Progenitor cell of endocrine pancreas (in vitro differentiated cells): ENCODE measurements at regions not wholly inside any gene's neighbourhood (a gene's known extent, or its start where the extent isn't known, plus 50 kb on each side); places are given as distances from the start of the nearest gene placed in this dataset.

Experiments used
- DNase-seq: peaks from one replicate; pipeline ENCODE4 v3.0.0; 2021; ENCODE audit warnings: low spot score; ENCODE audit not compliant: unreplicated experiment
- H3K27ac Mint-ChIP-seq: 2 replicates; pipeline ENCODE4 v1.8.0; 2021; ENCODE audit warnings: mild to moderate bottlenecking, moderate library complexity, mixed read lengths
- H3K27me3 Mint-ChIP-seq: 2 replicates; pipeline ENCODE4 v1.8.0; 2021; ENCODE audit warnings: mixed read lengths
- H3K36me3 Mint-ChIP-seq: 2 replicates; pipeline ENCODE4 v1.8.0; 2022; ENCODE audit warnings: mixed read lengths; ENCODE audit not compliant: insufficient read depth
- H3K4me1 Mint-ChIP-seq: 2 replicates; pipeline ENCODE4 v1.8.0; 2021; ENCODE audit warnings: low read depth, mixed read lengths
- H3K4me3 Mint-ChIP-seq: 2 replicates; pipeline ENCODE4 v1.8.0; 2021; ENCODE audit warnings: low read depth, mild to moderate bottlenecking, moderate library complexity, mixed read lengths
- H3K9me3 Mint-ChIP-seq: 2 replicates; pipeline ENCODE4 v1.8.0; 2021; ENCODE audit warnings: low read depth, mixed read lengths
- TF ChIP-seq, protein P1 (sequence below): fragments of 200-600 bp; sonication (generic); IDR thresholded peaks from one replicate; pipeline ENCODE4 v1.5.0; 2021; ENCODE audit warnings: antibody characterized with exemption, mild to moderate bottlenecking; ENCODE audit not compliant: unreplicated experiment

DNA sequence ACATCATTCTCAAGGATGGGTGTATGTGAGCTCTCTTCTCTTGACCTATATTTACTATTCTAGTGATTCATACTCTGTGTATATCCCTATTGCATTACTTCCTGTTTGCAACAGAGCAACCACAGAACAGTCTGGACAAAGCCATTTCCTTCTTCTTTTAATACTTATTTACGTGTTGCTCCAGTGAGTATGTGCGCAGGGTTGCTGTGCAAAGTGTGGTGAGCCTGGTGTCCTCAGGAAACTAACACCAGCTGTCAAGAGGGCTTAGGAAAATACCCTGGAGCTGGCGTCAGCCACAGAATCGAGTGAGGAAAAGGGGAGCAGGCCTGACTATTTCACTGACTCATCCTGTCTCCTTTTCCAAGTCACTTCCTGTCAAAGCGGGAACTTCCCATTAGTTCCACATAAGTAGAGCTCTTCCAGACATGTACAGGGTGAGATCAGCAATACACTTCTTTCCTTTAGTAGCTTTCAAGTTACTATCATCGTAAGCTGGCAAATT, 214.1 kb upstream of the COPS8 start:
- H3K4me1 Mint-ChIP-seq, result peaks cover 23% of the 10 kb centered on the region
- DNase-seq, result no peak
- H3K9me3 Mint-ChIP-seq, result no peaks in the 10 kb centered on the region
- peaks cover 71% of the 10 kb centered on the region for H3K27me3 Mint-ChIP-seq
- H3K4me3 Mint-ChIP-seq, result no peak overlapping the region
- TF ChIP-seq, protein P1, sequence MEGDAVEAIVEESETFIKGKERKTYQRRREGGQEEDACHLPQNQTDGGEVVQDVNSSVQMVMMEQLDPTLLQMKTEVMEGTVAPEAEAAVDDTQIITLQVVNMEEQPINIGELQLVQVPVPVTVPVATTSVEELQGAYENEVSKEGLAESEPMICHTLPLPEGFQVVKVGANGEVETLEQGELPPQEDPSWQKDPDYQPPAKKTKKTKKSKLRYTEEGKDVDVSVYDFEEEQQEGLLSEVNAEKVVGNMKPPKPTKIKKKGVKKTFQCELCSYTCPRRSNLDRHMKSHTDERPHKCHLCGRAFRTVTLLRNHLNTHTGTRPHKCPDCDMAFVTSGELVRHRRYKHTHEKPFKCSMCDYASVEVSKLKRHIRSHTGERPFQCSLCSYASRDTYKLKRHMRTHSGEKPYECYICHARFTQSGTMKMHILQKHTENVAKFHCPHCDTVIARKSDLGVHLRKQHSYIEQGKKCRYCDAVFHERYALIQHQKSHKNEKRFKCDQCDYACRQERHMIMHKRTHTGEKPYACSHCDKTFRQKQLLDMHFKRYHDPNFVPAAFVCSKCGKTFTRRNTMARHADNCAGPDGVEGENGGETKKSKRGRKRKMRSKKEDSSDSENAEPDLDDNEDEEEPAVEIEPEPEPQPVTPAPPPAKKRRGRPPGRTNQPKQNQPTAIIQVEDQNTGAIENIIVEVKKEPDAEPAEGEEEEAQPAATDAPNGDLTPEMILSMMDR, result no peak
- H3K36me3 Mint-ChIP-seq, result no peaks in the 10 kb centered on the region
- no peak overlapping the region for H3K27ac Mint-ChIP-seq

DNA sequence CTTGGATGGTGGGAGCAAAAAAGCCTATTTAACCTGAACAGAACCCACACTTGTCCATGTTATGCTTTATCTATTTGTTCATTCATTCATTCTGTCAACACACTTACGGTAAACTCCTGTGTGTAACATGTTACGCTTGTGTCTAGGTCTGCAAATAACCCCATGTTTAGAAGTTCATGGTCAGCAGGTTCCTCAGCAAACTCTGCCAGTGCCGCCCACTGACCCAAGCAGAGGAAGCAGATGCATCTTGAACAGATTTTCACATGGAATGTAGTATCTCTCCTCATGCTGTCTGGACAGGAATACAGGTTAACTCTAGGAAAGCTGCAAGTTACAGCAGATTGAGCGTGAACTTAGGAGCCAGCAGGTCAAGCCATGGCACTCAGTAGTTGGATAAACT, 213.7 kb upstream of the COPS8 start:
- H3K27ac Mint-ChIP-seq, result no peak overlapping the region
- no peaks in the 10 kb centered on the region for H3K36me3 Mint-ChIP-seq
- peaks cover 25% of the 10 kb centered on the region for H3K4me1 Mint-ChIP-seq

DNA sequence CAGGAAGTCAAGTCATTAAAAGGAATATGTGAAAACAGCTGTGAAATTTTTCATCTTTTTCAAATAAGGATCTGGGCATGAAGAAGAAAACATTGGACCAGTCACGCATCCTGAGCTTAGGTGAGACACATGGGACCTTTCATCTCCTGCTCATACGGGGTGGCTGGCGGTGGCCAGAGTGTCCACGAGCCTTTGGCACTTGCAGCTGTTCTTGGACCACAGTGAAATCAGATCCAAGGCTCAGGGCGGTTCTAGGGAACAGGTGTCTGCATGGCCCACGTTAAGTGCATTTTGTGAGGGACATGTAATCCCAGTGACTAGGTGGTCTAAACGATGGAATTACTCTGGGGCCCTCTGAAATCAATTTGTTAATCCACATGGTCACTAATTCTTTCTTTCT, 212.7 kb upstream of the COPS8 start:
- TF ChIP-seq, protein P1, result no peak
- Mint-ChIP-seq H3K9me3 (no peaks in the 10 kb centered on the region), H3K27me3 (peaks cover 73% of the 10 kb centered on the region), H3K36me3 (no peaks in the 10 kb centered on the region), H3K4me1 (peaks cover 30% of the 10 kb centered on the region), H3K27ac (no peak overlapping the region), H3K4me3 (no peak overlapping the region)
- DNase-seq, result no peak

More for the DNA sequence above, 213.7 kb upstream of the COPS8 start:
- H3K9me3 Mint-ChIP-seq, result no peaks in the 10 kb centered on the region
- no peak overlapping the region for H3K4me3 Mint-ChIP-seq
- TF ChIP-seq, protein P1, result no peak
- H3K27me3 Mint-ChIP-seq, result peaks cover 71% of the 10 kb centered on the region
- no peak for DNase-seq

DNA sequence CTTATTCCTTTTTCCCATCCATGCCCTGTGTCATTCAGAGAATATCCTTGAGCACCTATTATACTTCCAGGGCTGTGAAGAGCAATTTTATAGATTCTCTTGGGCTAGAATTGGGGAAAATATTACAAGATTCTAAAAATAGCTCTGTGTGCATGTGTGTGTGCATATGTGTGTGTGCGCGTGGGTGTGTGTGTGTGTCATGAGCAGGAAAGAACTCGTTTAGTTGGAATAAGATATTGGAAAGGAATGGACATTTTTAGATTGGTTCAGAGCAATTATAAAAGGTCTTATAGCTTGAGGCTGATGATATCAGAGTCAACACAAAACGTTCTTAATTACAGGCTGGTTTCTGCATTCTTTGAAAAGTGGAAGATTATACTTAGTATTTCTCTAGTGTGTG, 212.1 kb upstream of the COPS8 start:
- H3K27me3 Mint-ChIP-seq, result peaks cover 71% of the 10 kb centered on the region
- H3K36me3 Mint-ChIP-seq, result no peaks in the 10 kb centered on the region
- TF ChIP-seq, protein P1, result no peak
- H3K27ac Mint-ChIP-seq, result no peak overlapping the region
- H3K4me1 Mint-ChIP-seq, result peaks cover 29% of the 10 kb centered on the region
- DNase-seq, result no peak
- H3K9me3 Mint-ChIP-seq, result no peaks in the 10 kb centered on the region
- no peak overlapping the region for H3K4me3 Mint-ChIP-seq

DNA sequence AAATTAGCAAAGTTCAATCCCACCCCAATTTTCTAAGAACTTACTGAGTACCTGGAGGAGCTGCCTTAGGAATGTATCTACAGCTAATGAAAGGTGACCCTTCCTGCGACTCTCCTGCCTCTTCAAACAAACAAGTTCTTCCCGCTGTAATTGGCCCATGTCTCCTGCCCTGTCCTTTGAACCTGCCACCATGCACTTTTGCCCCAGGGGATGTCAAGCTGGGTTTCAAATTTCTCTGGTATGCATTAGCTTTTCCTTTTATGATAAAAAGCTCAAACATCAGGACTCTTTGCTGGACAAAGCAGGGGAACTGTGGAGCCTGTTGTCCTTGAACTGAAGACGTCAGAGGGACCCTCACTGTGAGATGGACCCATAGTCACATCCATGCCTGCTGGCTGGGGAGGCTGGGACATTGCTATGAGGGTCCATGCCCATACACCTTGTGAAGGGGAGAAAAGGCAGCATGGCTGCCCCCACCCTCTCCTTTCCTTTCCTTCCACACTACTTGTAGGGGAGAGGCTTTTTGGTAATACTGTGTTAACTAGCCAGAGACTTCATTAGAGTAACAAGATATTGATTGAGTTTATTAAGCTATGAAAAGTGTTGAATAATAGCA, 210.7 kb upstream of the COPS8 start:
- Mint-ChIP-seq H3K27ac (no peak overlapping the region), H3K27me3 (peaks cover 71% of the 10 kb centered on the region), H3K4me1 (peaks cover 25% of the 10 kb centered on the region), H3K4me3 (no peak overlapping the region), H3K36me3 (no peaks in the 10 kb centered on the region), H3K9me3 (no peaks in the 10 kb centered on the region)
- TF ChIP-seq, protein P1, result no peak
- no peak for DNase-seq
